ENCODE measurements at regions not wholly inside any gene's neighbourhood (a gene's known extent, or its start where the extent isn't known, plus 50 kb on each side); places are given as distances from the start of the nearest gene placed in this dataset.

DNA sequence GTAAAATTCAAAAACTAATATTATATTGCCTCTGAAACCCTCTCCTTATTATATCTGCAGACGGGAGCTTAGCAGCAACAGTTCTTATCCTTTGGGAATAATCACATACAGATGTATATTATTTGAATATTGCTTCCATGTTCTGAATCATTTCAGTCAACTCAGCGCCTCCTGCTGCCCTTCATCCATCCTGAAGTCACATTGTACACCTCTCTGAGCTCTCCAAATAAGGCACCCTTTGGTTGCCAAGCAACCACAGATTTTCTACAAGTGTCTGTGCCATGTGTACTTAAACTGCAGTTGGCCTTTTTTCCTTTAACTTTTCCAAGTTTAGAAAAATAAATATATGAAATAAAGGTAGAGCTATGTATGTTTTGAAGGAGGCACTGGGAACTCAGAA lies 384.3 kb downstream of the LRRIQ3 start:
- no peaks in the 10 kb centered on the region for H3K36me3 Mint-ChIP-seq
- no peaks in the 10 kb centered on the region for H3K4me1 Mint-ChIP-seq

GRCh38 chr1:73813236-73813635 lies 384.7 kb downstream of the LRRIQ3 start:
- Mint-ChIP-seq H3K4me3 (no peak overlapping the region), H3K36me3 (no peaks in the 10 kb centered on the region), H3K9me3 (peaks cover 0 to 22% (median 3%) of the 10 kb centered on the region in 7 donors), H3K27ac (no peak overlapping the region), H3K27me3 (no peaks in the 10 kb centered on the region), H3K4me1 (no peaks in the 10 kb centered on the region)
- Histone ChIP-seq H3K27me3 (ENCODE audit: control insufficient read depth, insufficient read depth, low read length) (no peaks in the 10 kb centered on the region), H3K4me1 (ENCODE audit: control insufficient read depth, insufficient read depth, low read length, poor library complexity, severe bottlenecking) (no peaks in the 10 kb centered on the region), H3K36me3 (ENCODE audit: control insufficient read depth, insufficient read depth, low read length) (no peaks in the 10 kb centered on the region), H3K4me3 (ENCODE audit: low read depth, low read length) (no peak overlapping the region), H3K27ac (ENCODE audit: insufficient read depth, low read length, poor library complexity, severe bottlenecking) (no peak overlapping the region), H3K9me3 (ENCODE audit: control insufficient read depth in 2 of 2, low read length in 2 of 2) (no peaks in the 10 kb centered on the region)
- no peak for DNase-seq
- no peak for ATAC-seq (ENCODE audit: low read depth in 2 of 2)

More for the DNA sequence above, 384.3 kb downstream of the LRRIQ3 start:
- H3K36me3 ChIP-seq (ENCODE audit: control insufficient read depth, insufficient read depth, low read length), result no peaks in the 10 kb centered on the region
- H3K4me3 ChIP-seq (ENCODE audit: low read depth, low read length), result no peak overlapping the region
- H3K27me3 ChIP-seq (ENCODE audit: control insufficient read depth, insufficient read depth, low read length), result no peaks in the 10 kb centered on the region
- Mint-ChIP-seq H3K27me3 (no peaks in the 10 kb centered on the region), H3K4me3 (no peak overlapping the region), H3K9me3 (peaks cover 0 to 22% (median 4%) of the 10 kb centered on the region in 7 donors), H3K27ac (no peak overlapping the region)
- DNase-seq (no peak), ATAC-seq (ENCODE audit: low read depth in 2 of 2) (no peak)
- H3K4me1 ChIP-seq (ENCODE audit: control insufficient read depth, insufficient read depth, low read length, poor library complexity, severe bottlenecking), result no peaks in the 10 kb centered on the region
- H3K9me3 ChIP-seq (ENCODE audit: control insufficient read depth in 2 of 2, low read length in 2 of 2), result no peaks in the 10 kb centered on the region
- H3K27ac ChIP-seq (ENCODE audit: insufficient read depth, low read length, poor library complexity, severe bottlenecking), result no peak overlapping the region

DNA sequence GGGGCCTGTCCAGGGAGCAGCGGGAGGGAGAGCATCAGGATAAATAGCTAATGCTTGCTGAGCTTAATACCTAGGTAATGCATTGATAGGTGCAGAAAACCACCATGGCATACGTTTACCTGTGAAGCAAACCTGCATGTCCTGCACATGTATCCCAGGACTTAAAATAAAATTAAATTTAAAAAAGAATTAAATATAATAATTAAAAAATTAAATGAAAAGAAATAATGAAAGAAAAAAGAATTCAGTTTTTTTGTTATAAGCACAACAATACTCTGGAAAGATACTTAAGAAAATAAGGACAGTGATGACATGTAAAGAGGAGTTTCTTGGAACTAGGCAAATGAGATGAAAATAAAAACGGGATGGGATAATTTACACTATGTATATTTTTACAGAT lies 386.2 kb downstream of the LRRIQ3 start:
- Mint-ChIP-seq H3K9me3 (peaks cover 0 to 20% (median 3%) of the 10 kb centered on the region in 7 donors), H3K36me3 (no peaks in the 10 kb centered on the region), H3K27ac (no peak overlapping the region), H3K27me3 (no peaks in the 10 kb centered on the region), H3K4me1 (no peaks in the 10 kb centered on the region), H3K4me3 (no peak overlapping the region)
- Histone ChIP-seq H3K27me3 (ENCODE audit: control insufficient read depth, insufficient read depth, low read length) (no peaks in the 10 kb centered on the region), H3K4me1 (ENCODE audit: control insufficient read depth, insufficient read depth, low read length, poor library complexity, severe bottlenecking) (no peaks in the 10 kb centered on the region), H3K9me3 (ENCODE audit: control insufficient read depth in 2 of 2, low read length in 2 of 2) (no peaks in the 10 kb centered on the region), H3K36me3 (ENCODE audit: control insufficient read depth, insufficient read depth, low read length) (no peaks in the 10 kb centered on the region), H3K4me3 (ENCODE audit: low read depth, low read length) (no peak overlapping the region), H3K27ac (ENCODE audit: insufficient read depth, low read length, poor library complexity, severe bottlenecking) (no peak overlapping the region)
- ATAC-seq (ENCODE audit: low read depth in 2 of 2) (no peak), DNase-seq (no peak)

- Mint-ChIP-seq H3K9me3 (peaks cover 0 to 10% (median 0%) of the 10 kb centered on the region in 7 donors), H3K27ac (no peak overlapping the region), H3K27me3 (no peaks in the 10 kb centered on the region), H3K36me3 (no peaks in the 10 kb centered on the region), H3K4me3 (no peak overlapping the region), H3K4me1 (no peaks in the 10 kb centered on the region)
- Histone ChIP-seq H3K27ac (ENCODE audit: insufficient read depth, low read length, poor library complexity, severe bottlenecking) (no peak overlapping the region), H3K9me3 (ENCODE audit: control insufficient read depth in 2 of 2, low read length in 2 of 2) (peaks cover 0 to 2% of the 10 kb centered on the region in 2 experiments), H3K4me3 (ENCODE audit: low read depth, low read length) (no peak overlapping the region), H3K27me3 (ENCODE audit: control insufficient read depth, insufficient read depth, low read length) (no peaks in the 10 kb centered on the region), H3K4me1 (ENCODE audit: control insufficient read depth, insufficient read depth, low read length, poor library complexity, severe bottlenecking) (no peaks in the 10 kb centered on the region), H3K36me3 (ENCODE audit: control insufficient read depth, insufficient read depth, low read length) (no peaks in the 10 kb centered on the region)
- DNase-seq (no peak), ATAC-seq (ENCODE audit: low read depth in 2 of 2) (no peak)
Measured at GRCh38 chr1:73804935-73805334, 393.0 kb downstream of the LRRIQ3 start.

GRCh38 chr1:73803380-73803779 lies 394.6 kb downstream of the LRRIQ3 start:
- Histone ChIP-seq H3K9me3 (ENCODE audit: control insufficient read depth in 2 of 2, low read length in 2 of 2) (peaks cover 0 to 2% of the 10 kb centered on the region in 2 experiments), H3K27ac (ENCODE audit: insufficient read depth, low read length, poor library complexity, severe bottlenecking) (no peak overlapping the region), H3K4me3 (ENCODE audit: low read depth, low read length) (no peak overlapping the region), H3K27me3 (ENCODE audit: control insufficient read depth, insufficient read depth, low read length) (no peaks in the 10 kb centered on the region), H3K4me1 (ENCODE audit: control insufficient read depth, insufficient read depth, low read length, poor library complexity, severe bottlenecking) (no peaks in the 10 kb centered on the region), H3K36me3 (ENCODE audit: control insufficient read depth, insufficient read depth, low read length) (no peaks in the 10 kb centered on the region)
- Mint-ChIP-seq H3K27me3 (no peaks in the 10 kb centered on the region), H3K36me3 (no peaks in the 10 kb centered on the region), H3K4me1 (no peaks in the 10 kb centered on the region), H3K27ac (no peak overlapping the region), H3K4me3 (no peak overlapping the region), H3K9me3 (peaks cover 0 to 6% (median 0%) of the 10 kb centered on the region in 7 donors)
- DNase-seq (no peak), ATAC-seq (ENCODE audit: low read depth in 2 of 2) (no peak)

DNA sequence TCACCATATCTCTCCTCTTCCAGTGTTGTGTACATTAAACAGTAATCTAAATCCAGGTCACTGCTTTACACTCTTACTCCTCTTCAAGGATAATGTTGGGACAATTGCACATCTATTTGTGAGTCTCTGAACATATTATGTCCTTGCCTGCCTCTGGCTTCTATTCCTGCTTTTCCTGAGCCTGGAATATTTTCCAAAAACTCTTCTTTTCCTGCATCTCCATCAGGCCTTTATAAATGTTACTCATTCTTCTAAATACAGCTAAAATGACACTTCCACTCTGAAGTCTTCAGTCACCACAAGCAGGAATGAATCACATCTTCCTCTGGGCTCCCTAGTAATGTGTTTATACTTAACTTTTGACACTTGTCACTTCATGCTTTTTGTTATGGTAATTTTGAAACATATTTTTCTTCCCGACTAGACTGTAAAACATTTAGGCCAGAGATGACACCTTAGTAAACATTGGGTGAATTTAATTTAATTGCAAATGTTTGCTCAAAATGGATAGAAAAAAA lies 396.0 kb downstream of the LRRIQ3 start:
- no peak overlapping the region for H3K27ac ChIP-seq (ENCODE audit: insufficient read depth, low read length, poor library complexity, severe bottlenecking)
- Mint-ChIP-seq H3K27me3 (no peaks in the 10 kb centered on the region), H3K27ac (no peak overlapping the region), H3K4me1 (no peaks in the 10 kb centered on the region), H3K4me3 (no peak overlapping the region), H3K36me3 (no peaks in the 10 kb centered on the region), H3K9me3 (peaks cover 0 to 6% (median 2%) of the 10 kb centered on the region in 7 donors)
- H3K4me1 ChIP-seq (ENCODE audit: control insufficient read depth, insufficient read depth, low read length, poor library complexity, severe bottlenecking), result no peaks in the 10 kb centered on the region
- no peaks in the 10 kb centered on the region for H3K36me3 ChIP-seq (ENCODE audit: control insufficient read depth, insufficient read depth, low read length)
- no peak for DNase-seq
- peaks cover 0 to 2% of the 10 kb centered on the region in 2 experiments for H3K9me3 ChIP-seq (ENCODE audit: control insufficient read depth in 2 of 2, low read length in 2 of 2)
- H3K4me3 ChIP-seq (ENCODE audit: low read depth, low read length), result no peak overlapping the region
- no peaks in the 10 kb centered on the region for H3K27me3 ChIP-seq (ENCODE audit: control insufficient read depth, insufficient read depth, low read length)
- no peak for ATAC-seq (ENCODE audit: low read depth in 2 of 2)

- H3K36me3 ChIP-seq (ENCODE audit: control insufficient read depth, insufficient read depth, low read length), result no peaks in the 10 kb centered on the region
- Mint-ChIP-seq H3K9me3 (peaks cover 0 to 6% (median 2%) of the 10 kb centered on the region in 7 donors), H3K4me1 (no peaks in the 10 kb centered on the region), H3K27ac (no peak overlapping the region), H3K27me3 (no peaks in the 10 kb centered on the region), H3K4me3 (no peak overlapping the region), H3K36me3 (no peaks in the 10 kb centered on the region)
- H3K9me3 ChIP-seq (ENCODE audit: control insufficient read depth in 2 of 2, low read length in 2 of 2), result peaks cover 0 to 2% of the 10 kb centered on the region in 2 experiments
- H3K4me1 ChIP-seq (ENCODE audit: control insufficient read depth, insufficient read depth, low read length, poor library complexity, severe bottlenecking), result no peaks in the 10 kb centered on the region
- no peak overlapping the region for H3K27ac ChIP-seq (ENCODE audit: insufficient read depth, low read length, poor library complexity, severe bottlenecking)
- no peaks in the 10 kb centered on the region for H3K27me3 ChIP-seq (ENCODE audit: control insufficient read depth, insufficient read depth, low read length)
- ATAC-seq (ENCODE audit: low read depth in 2 of 2), result no peak
- no peak overlapping the region for H3K4me3 ChIP-seq (ENCODE audit: low read depth, low read length)
- DNase-seq, result no peak
Measured at GRCh38 chr1:73800376-73800775, 397.6 kb downstream of the LRRIQ3 start.

DNA sequence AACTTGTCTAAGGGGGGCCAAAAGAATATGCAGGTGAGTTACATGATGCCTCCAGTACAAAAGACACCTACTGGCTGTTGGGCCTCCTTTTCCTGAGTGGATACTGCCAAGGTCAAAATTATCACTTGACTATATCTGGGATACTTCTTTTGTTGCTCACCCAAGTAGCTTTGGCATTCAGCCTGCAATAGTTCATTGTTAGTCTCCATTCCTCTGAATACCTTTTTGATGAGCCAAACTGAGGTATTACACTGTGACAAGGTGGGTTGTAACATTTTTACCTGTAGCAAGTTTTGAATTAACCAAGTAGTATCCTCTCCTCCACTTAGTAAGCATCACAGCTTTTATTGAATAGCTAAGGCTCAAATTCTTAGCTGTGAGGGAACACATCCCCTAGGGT lies 408.0 kb downstream of the LRRIQ3 start:
- no peaks in the 10 kb centered on the region for H3K27me3 Mint-ChIP-seq
- H3K4me3 Mint-ChIP-seq, result no peak overlapping the region
- Histone ChIP-seq H3K4me3 (ENCODE audit: low read depth, low read length) (no peak overlapping the region), H3K36me3 (ENCODE audit: control insufficient read depth, insufficient read depth, low read length) (no peaks in the 10 kb centered on the region), H3K4me1 (ENCODE audit: control insufficient read depth, insufficient read depth, low read length, poor library complexity, severe bottlenecking) (no peaks in the 10 kb centered on the region), H3K9me3 (ENCODE audit: control insufficient read depth in 2 of 2, low read length in 2 of 2) (no peaks in the 10 kb centered on the region), H3K27ac (ENCODE audit: insufficient read depth, low read length, poor library complexity, severe bottlenecking) (no peak overlapping the region), H3K27me3 (ENCODE audit: control insufficient read depth, insufficient read depth, low read length) (no peaks in the 10 kb centered on the region)
- H3K9me3 Mint-ChIP-seq, result peaks cover 0 to 5% (median 0%) of the 10 kb centered on the region in 7 donors
- H3K27ac Mint-ChIP-seq, result no peak overlapping the region
- H3K36me3 Mint-ChIP-seq, result no peaks in the 10 kb centered on the region
- H3K4me1 Mint-ChIP-seq, result no peaks in the 10 kb centered on the region
- no peak for DNase-seq
- no peak for ATAC-seq (ENCODE audit: low read depth in 2 of 2)

Data from CD4-positive, CD25-positive, alpha-beta regulatory T cell (primary cell).